Forelimb muscle (tissue), 1 donor: ENCODE measurements at regions not wholly inside any gene's neighbourhood (a gene's known extent, or its start where the extent isn't known, plus 50 kb on each side); places are given as distances from the start of the nearest gene placed in this dataset.

Source experiments
- DNase-seq: peaks from one replicate; pipeline ENCODE4 v3.0.0-alpha.2; 2013; ENCODE audit warnings: low read depth

DNA sequence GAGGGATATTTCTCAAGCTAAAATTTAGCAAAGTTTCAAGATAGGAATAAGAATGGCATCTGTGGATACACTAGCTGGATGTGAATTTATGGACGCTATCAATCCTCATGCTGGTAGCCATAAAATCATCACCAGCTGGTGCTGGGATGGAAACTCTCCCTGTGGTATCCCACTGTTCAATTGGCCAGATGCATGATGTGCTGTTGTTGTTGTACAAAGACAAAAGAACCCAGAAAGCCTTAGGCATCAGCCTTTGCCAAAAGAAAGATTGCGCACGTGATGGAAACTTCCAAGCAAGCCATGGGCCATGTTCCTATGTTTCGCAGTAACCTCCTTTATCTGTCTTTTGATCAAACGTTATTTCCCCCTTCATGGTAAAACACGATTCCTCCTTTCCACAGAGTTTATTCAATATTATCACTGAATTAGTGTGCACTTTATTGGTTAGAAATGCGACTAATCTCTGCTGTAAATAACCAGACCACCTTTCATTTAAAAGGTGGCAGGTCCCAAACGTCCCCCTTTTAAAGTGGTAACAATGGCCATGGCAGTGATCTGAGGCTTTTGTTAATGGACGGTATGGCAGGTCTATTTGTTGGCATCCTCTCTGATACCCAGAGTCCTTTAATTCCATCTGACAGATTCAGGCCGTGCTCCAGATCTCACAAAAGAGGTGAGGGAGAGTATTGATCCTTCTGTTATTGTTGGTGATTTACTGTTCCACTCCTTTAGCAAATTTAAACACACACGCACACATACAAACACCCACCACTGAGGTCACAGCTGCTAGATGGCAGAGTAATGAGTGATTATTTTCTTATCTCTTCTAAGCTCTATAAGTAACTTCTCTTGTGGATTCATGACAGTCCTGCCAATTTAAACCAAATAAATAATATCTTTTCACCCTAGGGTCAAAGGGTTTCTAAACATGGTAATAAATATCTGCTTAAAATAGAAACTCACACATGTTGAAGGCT lies 291.2 kb upstream of the KCNMB2 start:
- DNase-seq: no peak

DNA sequence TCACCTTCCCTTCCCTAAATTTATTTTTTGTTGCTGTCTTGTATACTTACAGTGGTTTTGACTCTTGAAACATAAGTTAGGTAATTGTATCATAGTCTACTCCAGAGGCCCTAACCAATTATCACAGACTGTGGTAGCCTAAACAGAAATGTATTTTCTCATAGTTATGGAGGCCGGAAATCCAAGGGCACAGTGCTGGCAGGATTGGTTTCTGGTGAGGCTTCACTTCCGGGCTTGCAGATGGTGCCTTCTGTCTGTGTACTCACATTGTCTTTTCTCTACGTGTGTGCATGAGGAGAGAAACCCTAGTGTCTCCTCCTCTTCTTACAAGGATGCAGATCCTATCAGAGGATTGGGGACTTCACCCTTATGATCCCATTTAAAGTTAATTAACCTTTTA lies 290.2 kb upstream of the KCNMB2 start:
- DNase-seq: no peak

DNA sequence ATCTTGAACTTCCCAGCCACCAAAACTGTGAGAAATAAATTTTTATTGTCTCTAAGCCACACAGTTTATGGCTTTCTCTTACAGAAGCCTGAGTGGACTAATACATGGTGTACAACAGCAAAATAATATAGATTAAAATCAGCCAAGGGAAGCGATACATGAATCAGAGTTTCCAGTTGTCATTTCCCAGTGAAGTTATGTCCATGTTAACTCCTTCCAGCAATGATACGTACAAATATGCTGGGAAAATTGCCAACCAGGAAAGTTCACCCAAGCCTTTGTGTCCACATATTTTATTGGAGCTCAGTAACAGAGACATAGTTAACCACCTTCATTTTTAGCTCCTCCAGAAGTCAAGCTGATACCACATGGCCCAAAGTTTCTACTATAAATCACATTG lies 280.9 kb upstream of the KCNMB2 start:
- DNase-seq: no peak

DNA sequence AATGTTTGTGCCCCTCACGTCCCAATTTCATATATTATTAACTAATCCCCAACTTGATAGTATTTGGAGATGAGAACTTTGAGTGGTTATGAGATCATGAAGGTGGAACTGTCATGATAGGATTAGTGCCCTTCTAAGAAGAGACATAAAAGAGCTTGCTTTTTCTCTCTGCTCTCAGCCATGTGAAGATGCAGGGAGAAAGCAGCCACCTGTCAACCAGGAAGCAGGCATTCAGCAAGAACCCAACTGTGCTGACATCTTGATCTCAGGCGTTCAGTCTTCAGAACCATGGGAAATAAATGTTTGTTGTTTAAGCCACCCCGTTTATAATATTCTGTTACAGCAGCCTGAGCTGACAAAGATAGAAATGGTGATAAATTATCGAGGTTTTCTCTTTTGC lies 278.7 kb upstream of the KCNMB2 start:
- no peak for DNase-seq

DNA sequence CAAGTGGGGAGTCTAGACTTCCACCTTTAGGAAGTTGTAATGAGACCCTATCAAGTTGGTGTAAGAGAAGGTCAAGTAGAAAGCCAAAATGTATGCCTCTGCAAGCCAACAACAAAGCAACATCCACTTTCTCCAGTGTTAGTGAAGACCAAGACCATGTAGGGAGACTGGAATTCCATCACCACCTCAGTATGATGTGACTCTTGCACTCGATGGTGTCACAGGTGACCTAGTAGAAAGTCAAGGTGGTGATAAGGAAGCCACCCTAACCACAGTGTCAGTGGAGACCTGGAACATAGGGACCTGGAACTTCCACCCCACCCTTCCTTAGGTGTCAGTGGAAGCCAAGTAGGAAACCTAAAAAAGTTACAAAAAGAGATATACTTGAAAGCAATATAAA lies 278.1 kb upstream of the KCNMB2 start:
- no peak for DNase-seq

DNA sequence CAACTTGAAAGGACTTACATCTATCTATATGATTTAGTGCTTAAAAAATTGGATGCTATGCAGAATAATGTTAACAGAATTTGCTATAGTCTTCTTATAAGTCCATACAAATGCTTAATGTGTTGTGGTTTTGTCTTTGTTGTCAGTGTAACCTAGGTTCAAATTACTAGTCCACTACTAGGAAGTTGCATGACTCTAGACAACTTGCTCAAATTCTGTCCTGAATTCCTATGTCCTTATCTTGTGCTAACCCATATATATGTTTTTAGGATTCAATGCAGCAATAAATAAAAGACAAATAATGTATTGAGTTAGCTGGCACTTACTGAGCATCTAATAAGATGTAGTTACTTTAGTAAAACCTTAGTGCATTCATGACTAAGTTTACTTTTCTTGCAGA lies 276.5 kb upstream of the KCNMB2 start:
- no peak for DNase-seq

DNA sequence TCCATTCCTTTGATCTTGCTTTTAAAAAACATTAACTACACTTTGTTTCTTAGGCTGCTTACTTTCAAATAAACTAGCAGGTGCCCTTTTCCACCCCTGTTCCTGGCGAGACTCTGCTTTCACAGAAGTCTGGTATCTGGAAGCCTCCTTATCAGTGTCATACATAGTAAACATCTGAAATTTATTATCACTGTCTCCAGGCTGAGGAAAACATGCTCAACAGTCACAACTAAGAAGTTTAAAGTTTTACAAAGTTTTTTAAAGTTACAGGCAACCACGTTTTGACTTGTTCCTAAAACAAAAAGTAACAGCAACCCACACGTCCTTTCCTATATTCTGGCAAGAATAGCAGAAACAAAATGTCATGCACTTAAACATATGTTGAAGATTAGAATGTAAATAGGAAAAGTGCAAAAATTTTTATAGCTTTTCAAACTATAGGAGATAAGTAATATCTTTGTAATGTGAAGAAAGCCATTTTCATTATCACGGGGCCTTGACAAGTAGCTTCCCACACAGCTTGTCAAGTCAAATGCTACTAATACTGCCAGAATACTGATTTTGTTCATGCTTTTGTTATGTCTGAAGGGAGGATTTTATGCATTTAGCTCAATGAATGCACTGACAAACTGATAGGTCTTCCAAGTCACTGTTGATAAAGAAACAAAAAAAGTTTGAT lies 275.2 kb upstream of the KCNMB2 start:
- no peak for DNase-seq

DNA sequence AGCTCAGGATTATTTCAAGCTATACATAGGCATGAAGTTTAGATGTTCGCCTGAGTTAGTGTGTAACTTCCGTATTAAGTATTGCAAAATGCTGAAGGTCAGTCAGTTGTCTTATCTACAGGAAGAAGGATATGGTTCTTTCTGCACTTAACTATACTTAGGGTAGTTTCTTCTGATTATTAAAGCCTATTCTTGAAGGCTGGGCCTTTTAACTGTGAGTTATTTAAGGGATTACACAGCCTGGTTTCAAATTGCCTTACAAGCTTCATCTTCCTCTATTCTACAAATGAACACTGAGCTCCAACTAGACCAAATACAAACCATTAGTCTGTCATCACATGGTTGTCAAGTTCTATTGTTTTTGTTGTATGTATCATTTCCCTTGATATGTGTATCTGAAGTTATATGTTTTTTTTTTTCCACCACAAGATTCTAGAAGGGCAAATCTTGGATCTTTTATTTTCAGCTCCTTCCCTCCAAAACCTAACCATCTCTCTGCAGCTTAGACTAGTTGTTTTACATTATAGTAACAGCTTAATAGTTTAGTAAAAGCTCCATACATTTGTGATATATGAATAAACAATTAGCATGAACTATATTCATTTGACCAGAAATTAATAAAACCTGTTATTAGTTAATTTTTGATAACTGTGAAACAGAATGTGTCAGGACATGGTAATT lies 272.9 kb upstream of the KCNMB2 start:
- DNase-seq: no peak

DNA sequence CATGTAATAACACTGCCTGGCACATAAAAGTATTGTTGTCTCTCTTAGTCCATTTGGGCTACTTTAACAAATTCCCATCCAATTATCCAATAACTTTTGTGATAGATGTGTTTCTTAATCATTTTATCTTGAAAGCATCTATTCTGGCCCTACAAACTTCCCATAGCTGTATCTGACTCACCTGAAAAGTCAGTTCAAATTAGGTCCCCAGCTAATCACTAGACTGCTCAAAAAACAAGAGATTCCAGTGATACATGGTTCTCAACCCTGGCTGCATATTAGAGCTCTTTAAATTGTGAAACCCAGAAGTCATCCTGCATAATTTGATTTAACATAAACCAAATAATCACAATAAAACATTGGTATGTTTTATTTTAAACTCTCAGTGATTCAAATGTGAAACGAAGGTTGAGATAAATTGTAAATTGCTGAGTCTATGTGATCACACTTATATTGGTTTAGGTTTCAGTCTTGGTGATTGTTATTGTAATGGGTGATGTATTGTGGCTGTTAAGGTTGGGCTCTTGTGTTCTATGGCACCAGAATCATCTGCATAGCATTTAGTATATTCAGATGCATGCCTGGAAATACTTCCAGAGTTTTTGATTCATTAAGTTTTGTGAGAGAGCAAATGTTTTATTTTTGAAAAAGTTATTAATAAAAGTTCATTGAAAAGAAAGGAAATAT lies 268.9 kb upstream of the KCNMB2 start:
- no peak for DNase-seq

DNA sequence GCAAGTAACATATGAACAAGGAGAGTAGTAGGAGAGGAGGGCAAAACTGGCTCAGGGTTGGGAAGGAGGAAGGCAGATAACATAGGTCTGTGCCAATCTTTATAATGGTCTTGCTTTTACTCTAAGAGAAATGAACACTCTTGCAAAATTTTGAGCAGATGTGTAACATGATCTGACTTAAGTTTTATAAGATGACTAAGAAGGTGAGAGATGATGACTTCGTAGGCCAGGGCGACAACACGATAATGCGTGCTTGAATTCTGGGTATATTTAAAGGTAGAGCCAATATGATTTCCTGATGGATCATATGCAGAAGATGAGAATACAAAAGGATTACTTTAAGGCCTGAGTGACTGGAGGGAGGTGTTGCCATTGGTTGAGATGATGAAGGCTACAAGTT lies 265.4 kb upstream of the KCNMB2 start:
- DNase-seq: no peak

DNA sequence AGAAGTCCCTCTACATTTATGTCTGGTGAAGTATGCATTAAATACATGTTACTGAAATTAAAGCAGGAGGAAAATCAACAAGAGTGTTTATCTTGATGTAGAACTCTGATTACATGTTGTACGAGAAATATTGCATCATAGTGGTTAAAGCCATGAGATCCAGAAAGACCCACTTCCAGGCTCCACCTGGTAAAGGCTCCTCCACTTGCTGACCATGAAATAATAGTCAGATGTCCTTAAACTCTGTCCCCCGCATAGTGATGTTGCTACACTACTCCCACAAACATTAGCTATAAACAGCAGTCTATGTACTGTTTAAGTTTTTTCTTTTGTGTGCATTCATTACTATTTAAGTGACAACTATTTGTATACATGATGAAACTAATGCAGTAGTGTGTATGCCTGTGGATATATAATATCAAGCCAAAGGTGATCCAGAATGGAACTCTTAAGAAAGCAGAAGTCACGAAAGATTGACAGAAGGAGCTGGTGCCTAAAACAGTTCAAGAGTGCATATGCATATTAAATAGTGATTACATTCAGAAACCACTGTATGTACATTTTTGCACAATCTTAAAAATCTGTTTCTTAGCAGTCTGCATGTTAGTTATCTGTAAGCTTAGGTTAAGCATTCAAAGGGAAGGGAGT lies 264.4 kb upstream of the KCNMB2 start:
- no peak for DNase-seq

DNA sequence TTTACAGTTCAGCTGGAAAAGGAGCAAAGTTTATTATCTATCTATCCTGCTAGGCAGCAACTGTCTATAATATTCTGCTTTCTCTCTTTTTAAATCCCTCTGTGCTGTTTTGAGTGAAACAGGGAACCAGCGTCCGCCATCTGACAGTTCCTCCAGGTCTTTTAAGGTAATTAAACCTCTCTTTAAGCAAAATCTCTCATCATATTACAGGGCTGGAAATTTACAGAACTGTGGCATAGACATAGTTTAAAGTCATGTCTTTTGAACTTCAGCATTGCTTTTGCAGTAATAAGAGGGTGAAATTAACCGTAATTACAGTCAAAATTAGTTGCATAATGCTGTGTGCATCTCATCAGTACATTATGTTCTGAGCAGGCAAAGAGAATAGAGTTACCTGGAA lies 263.4 kb upstream of the KCNMB2 start:
- DNase-seq: no peak

DNA sequence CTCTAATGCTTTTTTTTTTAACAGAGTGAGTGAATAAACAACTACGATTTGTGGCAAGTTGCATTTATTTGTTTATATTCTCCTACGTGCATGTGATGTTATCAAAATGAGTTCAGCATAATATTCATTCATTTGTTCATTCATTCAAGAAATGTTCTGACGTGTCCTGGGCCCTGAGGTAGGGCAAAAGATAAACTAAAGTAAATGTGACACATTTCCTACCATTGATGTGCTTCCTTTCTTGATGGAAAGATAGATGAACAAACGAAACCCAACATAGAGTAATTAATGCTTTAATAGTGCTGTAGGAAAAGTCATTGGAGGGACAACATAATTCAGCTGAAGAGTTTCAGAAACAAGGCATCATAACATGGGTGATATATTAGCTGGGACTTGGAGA lies 261.5 kb upstream of the KCNMB2 start:
- DNase-seq: no peak

DNA sequence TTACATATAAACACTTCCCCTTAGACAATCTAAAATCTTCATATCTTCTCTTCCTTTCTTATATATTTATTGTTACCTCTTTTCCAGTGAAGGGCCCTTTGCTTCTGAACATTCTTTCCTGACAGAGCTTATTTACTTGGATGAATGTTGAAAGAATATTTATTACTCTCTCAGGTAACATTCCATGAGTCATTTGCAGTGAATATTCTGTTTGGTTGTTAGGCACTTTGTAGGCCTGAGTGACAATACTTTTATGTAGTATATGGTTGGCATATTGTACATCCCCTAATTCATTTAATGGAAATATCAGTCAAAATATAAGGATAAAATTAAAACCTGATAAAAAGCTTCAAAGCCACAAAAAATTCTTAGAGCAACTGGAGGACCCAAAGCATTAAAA lies 260.9 kb upstream of the KCNMB2 start:
- DNase-seq: no peak

DNA sequence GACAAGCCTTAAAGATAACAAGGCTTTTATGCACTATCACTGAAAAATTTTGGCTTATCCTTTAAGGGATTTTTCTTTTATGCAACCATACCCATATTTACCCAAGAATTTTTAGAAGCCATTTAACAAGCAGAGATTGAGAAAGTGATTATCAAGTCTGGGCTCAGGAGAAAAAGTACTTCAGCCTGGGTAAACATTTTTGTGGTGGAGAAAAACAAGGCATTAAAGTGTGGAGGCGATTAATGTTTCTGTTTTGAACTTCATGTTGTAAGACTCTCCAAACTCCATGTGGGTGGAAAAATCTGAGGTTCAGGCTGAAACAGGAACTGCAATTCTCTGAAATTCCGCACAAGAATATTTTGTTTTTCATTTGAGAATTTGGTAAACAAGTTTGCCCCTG lies 260.4 kb upstream of the KCNMB2 start:
- DNase-seq: no peak

DNA sequence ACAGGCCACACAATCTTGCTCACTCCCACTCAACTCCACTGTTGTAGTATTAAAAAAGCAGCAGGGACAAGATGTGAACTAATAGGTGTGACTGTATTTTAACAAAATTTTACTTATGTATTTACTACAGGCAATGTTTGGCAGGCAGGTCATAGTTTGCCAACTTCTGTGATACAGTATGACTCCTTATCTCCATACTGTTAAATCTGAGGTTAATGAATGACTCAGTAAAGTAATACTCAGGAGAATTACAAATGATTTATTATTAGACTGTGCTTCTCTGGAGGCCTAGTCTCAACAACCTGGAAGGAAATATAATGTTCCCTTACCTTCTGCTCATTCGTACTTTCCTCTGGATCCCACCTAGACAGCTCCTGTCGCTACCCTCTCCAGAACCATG lies 258.6 kb upstream of the KCNMB2 start:
- no peak for DNase-seq

DNA sequence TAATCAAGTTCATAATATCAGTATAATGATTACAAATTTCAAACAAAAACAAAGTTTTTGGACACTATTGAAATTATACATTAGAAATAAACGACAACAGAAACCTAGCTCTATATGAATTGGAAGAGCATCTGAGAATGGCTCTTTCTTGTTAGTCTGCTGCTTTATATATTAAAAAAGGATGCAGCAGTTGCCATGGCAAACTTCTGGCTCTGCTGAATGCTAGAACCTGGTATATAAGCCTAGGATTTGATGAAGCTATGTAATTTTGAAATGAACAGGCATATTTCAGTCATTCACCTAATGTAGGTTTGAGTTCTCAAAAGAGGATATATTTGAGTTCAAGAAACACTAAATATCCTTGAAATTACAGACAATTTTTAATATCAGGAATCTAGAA lies 252.7 kb upstream of the KCNMB2 start:
- no peak for DNase-seq

DNA sequence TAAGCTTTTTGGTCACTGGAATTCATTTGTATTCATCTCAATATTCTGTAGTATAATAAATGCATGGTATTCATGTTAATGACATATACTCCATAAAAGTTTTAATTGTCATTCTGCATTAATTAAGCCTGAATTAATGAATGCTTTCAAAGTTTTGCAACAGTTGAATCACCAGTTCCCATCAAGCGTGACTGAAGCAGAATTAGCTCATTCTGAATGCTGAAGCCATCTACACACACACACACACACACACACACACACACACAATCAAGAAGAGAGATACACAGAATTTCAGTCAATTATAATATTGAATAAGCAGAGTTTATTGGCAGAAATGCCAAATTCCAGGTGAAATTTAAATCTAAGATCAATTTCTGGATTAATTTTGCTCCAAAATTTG lies 252.1 kb upstream of the KCNMB2 start:
- no peak for DNase-seq

DNA sequence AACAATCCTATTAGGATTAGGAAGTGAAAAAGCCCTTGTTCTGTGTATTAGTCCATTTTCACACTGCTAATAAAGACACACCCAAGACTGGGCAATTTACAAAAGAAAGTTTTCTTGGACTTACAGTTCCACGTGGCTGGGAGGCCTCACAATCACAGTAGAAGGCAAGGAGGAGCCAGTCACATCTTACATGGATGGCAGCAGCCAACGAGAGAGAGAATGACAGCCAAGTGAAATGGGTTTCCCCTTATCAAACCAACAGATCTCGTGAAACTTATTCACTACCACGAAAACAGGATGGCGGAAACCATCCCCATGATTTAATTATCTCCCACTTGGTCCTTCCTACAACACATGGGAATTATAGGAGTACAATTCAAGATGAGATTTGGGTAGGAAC lies 248.2 kb upstream of the KCNMB2 start:
- DNase-seq: no peak

DNA sequence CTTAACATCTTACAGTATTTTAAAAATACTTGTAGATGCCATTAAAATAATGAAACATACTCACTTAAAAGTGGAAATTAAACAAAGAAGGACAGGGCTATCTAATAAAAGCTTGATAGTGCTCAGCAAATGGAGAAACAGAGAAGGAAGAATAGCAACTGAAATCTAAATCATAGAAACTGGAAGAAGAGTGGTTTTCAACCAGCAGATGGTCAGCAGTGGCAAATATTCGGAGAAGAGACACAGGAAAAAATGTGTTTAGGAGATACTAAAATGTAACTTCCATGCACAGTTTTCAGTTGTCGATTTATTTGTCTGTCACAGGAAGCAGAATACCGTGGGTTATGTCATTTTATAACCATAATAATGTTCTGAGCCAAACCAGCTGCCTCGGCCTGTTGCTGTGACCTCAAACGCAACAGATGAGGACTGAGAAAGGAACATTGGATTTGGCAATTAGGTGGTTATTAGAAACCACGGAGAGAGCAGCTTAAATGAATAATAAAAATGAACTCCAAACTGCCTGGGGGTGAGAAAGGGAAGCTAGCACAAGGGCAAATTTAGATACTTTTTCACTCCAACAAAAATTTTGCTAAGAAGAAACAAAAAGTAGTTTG lies 246.6 kb upstream of the KCNMB2 start:
- no peak for DNase-seq
